Gastroesophageal sphincter (tissue), 4 donors: ENCODE measurements at regions not wholly inside any gene's neighbourhood (a gene's known extent, or its start where the extent isn't known, plus 50 kb on each side); places are given as distances from the start of the nearest gene placed in this dataset.

Experiments
- ATAC-seq: fragments of 150-250 bp; one replicate; pipeline ENCODE4 v1.9.1; 2016; ENCODE audit warnings: mild to moderate bottlenecking, moderate library complexity
- H3K27ac ChIP-seq, 4 donors: fragments of 200-600 bp; sonication (generic) in 3 of 4; 1 replicate in 3 of 4; 2 replicates in 1 of 4; pipeline ENCODE4 v1.5.1; 2016 to 2019
- H3K27me3 ChIP-seq: fragments of 200-600 bp; sonication (generic); one replicate; pipeline ENCODE4 v1.5.1; 2019
- H3K36me3 ChIP-seq, 2 donors: fragments of 200-600 bp; sonication (generic); one replicate each; pipeline ENCODE4 v1.5.1; 2019; ENCODE audit warnings: control low read depth in 1 of 2
- H3K4me1 ChIP-seq, 3 donors: fragments of 200-600 bp; sonication (generic); 1 replicate in 2 of 3; 2 replicates in 1 of 3; pipeline ENCODE4 v1.5.1; 2016 to 2019; ENCODE audit warnings: control low read depth in 2 of 3
- H3K4me3 ChIP-seq, 2 donors: fragments of 200-600 bp; sonication (generic); one replicate each; pipeline ENCODE4 v1.5.1; 2019; ENCODE audit warnings: mild to moderate bottlenecking in 1 of 2, moderate library complexity in 1 of 2
- H3K9me3 ChIP-seq, 3 donors: fragments of 200-600 bp; sonication (generic); one replicate each; pipeline ENCODE4 v1.5.1; 2017 to 2019; ENCODE audit warnings: control low read depth in 2 of 3
- CTCF ChIP-seq, 4 experiments: fragments of 200-600 bp in 2 of 4; fragments of 450-650 bp in 2 of 4; sonication (generic) in 1 of 4; IDR thresholded peaks; one replicate each; pipeline ENCODE4 v1.5.1; 2017 to 2019; ENCODE audit warnings: antibody characterized with exemption in 4 of 4, mild to moderate bottlenecking in 2 of 4, moderate library complexity in 2 of 4
- EP300 ChIP-seq: sonication (generic); formaldehyde crosslinking; IDR thresholded peaks from one replicate; pipeline ENCODE4 v1.6.1; 2017; ENCODE audit warnings: antibody characterized with exemption, mild to moderate bottlenecking
- POLR2A ChIP-seq, 2 donors: fragments of 450-650 bp; IDR thresholded peaks; one replicate each; pipeline ENCODE4 v1.6.1; 2017; ENCODE audit warnings: antibody characterized with exemption in 2 of 2, mild to moderate bottlenecking in 2 of 2, moderate library complexity in 1 of 2
- POLR2AphosphoS5 ChIP-seq: sonication (generic); formaldehyde crosslinking; IDR thresholded peaks from one replicate; pipeline ENCODE4 v1.6.1; 2017; ENCODE audit warnings: antibody characterized with exemption
- WGBS, 2 donors: methylation state at CpG; one replicate each; pipeline ENCODE4 v1.1.5; 2018; ENCODE audit warnings: low coverage in 1 of 2; 5-methylcytosine and 5-hydroxymethylcytosine counted together

- no peak overlapping the region for H3K4me3 ChIP-seq
- H3K9me3 ChIP-seq, result no peaks in the 10 kb centered on the region
- TF ChIP-seq POLR2AphosphoS5, result no peak
- no peak for TF ChIP-seq CTCF (IDR thresholded peaks at IDR 0.05)
- TF ChIP-seq EP300, result no peak
- TF ChIP-seq POLR2A (IDR thresholded peaks at IDR 0.05), result no peak
- no peaks in the 10 kb centered on the region for H3K36me3 ChIP-seq
- ATAC-seq, result no peak
- WGBS, 2 donors, result 37 to 77% methylated on average over 1 of the region's 1 CpG
- H3K27me3 ChIP-seq, result no peaks in the 10 kb centered on the region
- no peak overlapping the region for H3K27ac ChIP-seq
- no peaks in the 10 kb centered on the region for H3K4me1 ChIP-seq
These were observed 1181.2 kb downstream of the ARAP2 start for GRCh38 chr4:35063031-35063570.

- Histone ChIP-seq H3K27ac (no peak overlapping the region), H3K36me3 (no peaks in the 10 kb centered on the region), H3K27me3 (no peaks in the 10 kb centered on the region), H3K9me3 (no peaks in the 10 kb centered on the region), H3K4me1 (no peaks in the 10 kb centered on the region), H3K4me3 (no peak overlapping the region)
- WGBS, 2 donors, result 57 to 70% methylated on average over 3 to 4 of the region's 4 CpGs
- no peak for TF ChIP-seq POLR2A (IDR thresholded peaks at IDR 0.05)
- no peak for TF ChIP-seq EP300
- no peak for ATAC-seq
These were observed 1177.9 kb downstream of the ARAP2 start for GRCh38 chr4:35066406-35066805.

GRCh38 chr4:35080799-35081198, 1163.5 kb downstream of the ARAP2 start:
- Histone ChIP-seq H3K27me3 (no peaks in the 10 kb centered on the region), H3K27ac (no peak overlapping the region)

GRCh38 chr4:35087218-35087617, 1157.1 kb downstream of the ARAP2 start:
- no peaks in the 10 kb centered on the region for H3K36me3 ChIP-seq
- ATAC-seq, result no peak
- 85% methylated on average over 3 of the region's 3 CpGs; no CpG with 5 or more reads in 1 of the 2 donors for WGBS, 2 donors
- no peaks in the 10 kb centered on the region for H3K27me3 ChIP-seq
- no peak overlapping the region for H3K4me3 ChIP-seq
- TF ChIP-seq POLR2A (IDR thresholded peaks at IDR 0.05) (no peak), POLR2AphosphoS5 (no peak), EP300 (no peak), CTCF (IDR thresholded peaks at IDR 0.05) (no peak)
- H3K4me1 ChIP-seq, result no peaks in the 10 kb centered on the region
- no peak overlapping the region for H3K27ac ChIP-seq
- no peaks in the 10 kb centered on the region for H3K9me3 ChIP-seq

More at GRCh38 chr4:35080799-35081198, 1163.5 kb downstream of the ARAP2 start:
- H3K4me3 ChIP-seq, result no peak overlapping the region
- no peaks in the 10 kb centered on the region for H3K9me3 ChIP-seq
- WGBS, 2 donors, result 71 to 93% methylated on average over 1 of the region's 1 CpG
- no peak for ATAC-seq
- H3K36me3 ChIP-seq, result no peaks in the 10 kb centered on the region
- TF ChIP-seq POLR2A (IDR thresholded peaks at IDR 0.05) (no peak), EP300 (no peak), POLR2AphosphoS5 (no peak), CTCF (IDR thresholded peaks at IDR 0.05) (no peak)
- no peaks in the 10 kb centered on the region for H3K4me1 ChIP-seq

GRCh38 chr4:35100932-35101331, 1143.4 kb downstream of the ARAP2 start:
- Histone ChIP-seq H3K4me1 (no peaks in the 10 kb centered on the region), H3K36me3 (no peaks in the 10 kb centered on the region), H3K27me3 (no peaks in the 10 kb centered on the region), H3K27ac (no peak overlapping the region), H3K4me3 (no peak overlapping the region), H3K9me3 (no peaks in the 10 kb centered on the region)
- no peak for ATAC-seq
- TF ChIP-seq POLR2A (IDR thresholded peaks at IDR 0.05) (no peak), CTCF (IDR thresholded peaks at IDR 0.05) (no peak), POLR2AphosphoS5 (no peak), EP300 (no peak)
- whole genome bisulfite sequencing, 2 donors, result 80 to 100% methylated on average over 1 of the region's 8 CpGs
